ENCODE measurements at regions not wholly inside any gene's neighbourhood (a gene's known extent, or its start where the extent isn't known, plus 50 kb on each side); places are given as distances from the start of the nearest gene placed in this dataset.

DNA sequence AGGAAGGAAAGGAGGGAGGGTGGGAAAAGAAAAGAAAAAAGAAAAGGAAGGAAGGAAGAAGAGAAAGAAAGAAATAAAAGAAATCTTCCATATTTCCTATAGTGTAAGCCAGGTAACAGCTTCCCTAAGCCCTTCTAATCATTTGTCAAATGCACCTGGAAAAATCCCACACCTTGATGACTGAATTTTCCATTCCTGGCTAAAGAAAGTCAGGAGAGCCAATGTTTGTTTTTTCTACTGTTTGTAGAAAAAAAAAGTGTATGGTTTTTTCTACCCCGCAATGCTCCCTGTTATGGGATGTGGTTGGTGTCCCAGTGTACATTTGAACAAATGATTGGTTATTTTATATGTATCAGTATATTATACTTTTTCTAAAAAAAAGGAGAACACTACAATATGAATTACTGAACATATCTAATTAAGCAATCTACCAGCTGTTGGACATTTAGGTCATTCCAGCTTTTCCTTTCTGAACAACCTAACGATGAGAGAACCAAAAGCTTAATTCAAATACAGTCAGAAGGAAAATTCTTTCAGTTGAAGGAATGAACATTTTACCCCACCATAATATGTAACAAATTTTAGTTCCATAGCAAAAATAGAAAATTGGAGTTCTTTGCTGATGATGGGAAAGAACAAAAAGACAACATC, 355.0 kb downstream of the SETD4 start:
- TF ChIP-seq, protein P1, sequence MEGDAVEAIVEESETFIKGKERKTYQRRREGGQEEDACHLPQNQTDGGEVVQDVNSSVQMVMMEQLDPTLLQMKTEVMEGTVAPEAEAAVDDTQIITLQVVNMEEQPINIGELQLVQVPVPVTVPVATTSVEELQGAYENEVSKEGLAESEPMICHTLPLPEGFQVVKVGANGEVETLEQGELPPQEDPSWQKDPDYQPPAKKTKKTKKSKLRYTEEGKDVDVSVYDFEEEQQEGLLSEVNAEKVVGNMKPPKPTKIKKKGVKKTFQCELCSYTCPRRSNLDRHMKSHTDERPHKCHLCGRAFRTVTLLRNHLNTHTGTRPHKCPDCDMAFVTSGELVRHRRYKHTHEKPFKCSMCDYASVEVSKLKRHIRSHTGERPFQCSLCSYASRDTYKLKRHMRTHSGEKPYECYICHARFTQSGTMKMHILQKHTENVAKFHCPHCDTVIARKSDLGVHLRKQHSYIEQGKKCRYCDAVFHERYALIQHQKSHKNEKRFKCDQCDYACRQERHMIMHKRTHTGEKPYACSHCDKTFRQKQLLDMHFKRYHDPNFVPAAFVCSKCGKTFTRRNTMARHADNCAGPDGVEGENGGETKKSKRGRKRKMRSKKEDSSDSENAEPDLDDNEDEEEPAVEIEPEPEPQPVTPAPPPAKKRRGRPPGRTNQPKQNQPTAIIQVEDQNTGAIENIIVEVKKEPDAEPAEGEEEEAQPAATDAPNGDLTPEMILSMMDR (IDR thresholded peaks at IDR 0.05) = no peak
- TF ChIP-seq POLR2A (IDR thresholded peaks at IDR 0.05) (no peak), EP300 (IDR thresholded peaks at IDR 0.05) (no peak)

All from tibial nerve (tissue), 4 donors.